ENCODE measurements at regions not wholly inside any gene's neighbourhood (a gene's known extent, or its start where the extent isn't known, plus 50 kb on each side); places are given as distances from the start of the nearest gene placed in this dataset.

- no peaks in the 10 kb centered on the region for H3K9me3 ChIP-seq
- DNase-seq (ENCODE audit: low spot score), result no peak
- H3K36me3 ChIP-seq, result no peaks in the 10 kb centered on the region
- H3K4me3 ChIP-seq, result no peak overlapping the region
- H3K27ac ChIP-seq, result no peak overlapping the region
- TF ChIP-seq, protein P1, sequence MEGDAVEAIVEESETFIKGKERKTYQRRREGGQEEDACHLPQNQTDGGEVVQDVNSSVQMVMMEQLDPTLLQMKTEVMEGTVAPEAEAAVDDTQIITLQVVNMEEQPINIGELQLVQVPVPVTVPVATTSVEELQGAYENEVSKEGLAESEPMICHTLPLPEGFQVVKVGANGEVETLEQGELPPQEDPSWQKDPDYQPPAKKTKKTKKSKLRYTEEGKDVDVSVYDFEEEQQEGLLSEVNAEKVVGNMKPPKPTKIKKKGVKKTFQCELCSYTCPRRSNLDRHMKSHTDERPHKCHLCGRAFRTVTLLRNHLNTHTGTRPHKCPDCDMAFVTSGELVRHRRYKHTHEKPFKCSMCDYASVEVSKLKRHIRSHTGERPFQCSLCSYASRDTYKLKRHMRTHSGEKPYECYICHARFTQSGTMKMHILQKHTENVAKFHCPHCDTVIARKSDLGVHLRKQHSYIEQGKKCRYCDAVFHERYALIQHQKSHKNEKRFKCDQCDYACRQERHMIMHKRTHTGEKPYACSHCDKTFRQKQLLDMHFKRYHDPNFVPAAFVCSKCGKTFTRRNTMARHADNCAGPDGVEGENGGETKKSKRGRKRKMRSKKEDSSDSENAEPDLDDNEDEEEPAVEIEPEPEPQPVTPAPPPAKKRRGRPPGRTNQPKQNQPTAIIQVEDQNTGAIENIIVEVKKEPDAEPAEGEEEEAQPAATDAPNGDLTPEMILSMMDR (IDR thresholded peaks at IDR 0.05), result no peak
- ATAC-seq (ENCODE audit: insufficient number of reproducible peaks, low FRiP score, low read depth), result no peak
- H3K4me1 ChIP-seq (ENCODE audit: control insufficient read depth in 1 of 2, low read depth in 2 of 2), result no peaks in the 10 kb centered on the region
- no peaks in the 10 kb centered on the region for H3K27me3 ChIP-seq (replicated peaks; ENCODE audit: insufficient read depth)
Measured at GRCh38 chr5:97425511-97425910, 242.5 kb upstream of the RIOK2 start.

DNA sequence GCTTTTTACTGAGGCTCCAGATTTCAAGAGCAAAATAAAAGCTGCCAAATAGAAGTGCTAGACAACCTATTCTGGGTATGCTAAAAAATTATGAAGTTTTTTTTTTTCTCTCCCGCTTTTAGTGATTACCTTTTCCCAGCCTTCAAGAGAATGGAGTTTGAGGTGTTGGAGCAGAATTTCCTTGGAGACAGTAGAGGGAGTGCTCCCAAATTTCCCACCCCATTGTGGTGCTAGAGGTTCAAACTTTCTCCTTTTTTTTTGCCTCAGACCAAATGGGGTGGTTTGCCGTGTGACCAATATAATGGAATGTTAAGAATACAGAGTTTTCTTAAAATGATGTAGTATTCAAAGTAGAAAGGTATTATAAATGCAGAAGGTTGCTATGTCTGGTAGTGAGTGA lies 244.2 kb upstream of the RIOK2 start:
- no peaks in the 10 kb centered on the region for H3K36me3 ChIP-seq
- H3K27ac ChIP-seq, result no peak overlapping the region
- ATAC-seq (ENCODE audit: insufficient number of reproducible peaks, low FRiP score, low read depth) (no peak), DNase-seq (ENCODE audit: low spot score) (no peak)
- TF ChIP-seq, protein P1 (IDR thresholded peaks at IDR 0.05), result no peak
- no peaks in the 10 kb centered on the region for H3K4me1 ChIP-seq (ENCODE audit: control insufficient read depth in 1 of 2, low read depth in 2 of 2)
- no peaks in the 10 kb centered on the region for H3K27me3 ChIP-seq (replicated peaks; ENCODE audit: insufficient read depth)
- no peaks in the 10 kb centered on the region for H3K9me3 ChIP-seq
- no peak overlapping the region for H3K4me3 ChIP-seq

DNA sequence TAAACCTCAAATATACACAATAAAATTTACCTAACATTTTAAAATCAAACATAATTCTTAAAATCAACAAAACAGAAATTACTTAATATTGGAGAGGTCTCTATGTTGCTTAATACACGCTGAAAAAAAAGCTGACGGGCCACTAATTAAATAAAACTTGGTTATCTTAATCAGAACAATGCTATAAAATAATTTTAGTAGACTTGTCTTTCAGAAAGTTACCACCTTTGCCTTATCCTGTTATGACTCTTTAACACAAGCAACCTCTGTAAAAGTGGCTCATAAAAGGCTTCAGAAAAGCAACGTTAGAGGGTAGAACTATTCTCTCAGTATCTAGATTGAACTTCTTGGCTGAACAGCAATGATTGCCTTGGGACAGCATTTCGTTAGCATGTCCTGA lies 251.0 kb upstream of the RIOK2 start:
- Histone ChIP-seq H3K36me3 (no peaks in the 10 kb centered on the region), H3K27ac (no peak overlapping the region), H3K4me1 (ENCODE audit: control insufficient read depth in 1 of 2, low read depth in 2 of 2) (no peaks in the 10 kb centered on the region), H3K9me3 (no peaks in the 10 kb centered on the region), H3K27me3 (replicated peaks; ENCODE audit: insufficient read depth) (no peaks in the 10 kb centered on the region), H3K4me3 (no peak overlapping the region)
- DNase-seq (ENCODE audit: low spot score) (no peak), ATAC-seq (ENCODE audit: insufficient number of reproducible peaks, low FRiP score, low read depth) (no peak)
- TF ChIP-seq, protein P1 (IDR thresholded peaks at IDR 0.05), result no peak

DNA sequence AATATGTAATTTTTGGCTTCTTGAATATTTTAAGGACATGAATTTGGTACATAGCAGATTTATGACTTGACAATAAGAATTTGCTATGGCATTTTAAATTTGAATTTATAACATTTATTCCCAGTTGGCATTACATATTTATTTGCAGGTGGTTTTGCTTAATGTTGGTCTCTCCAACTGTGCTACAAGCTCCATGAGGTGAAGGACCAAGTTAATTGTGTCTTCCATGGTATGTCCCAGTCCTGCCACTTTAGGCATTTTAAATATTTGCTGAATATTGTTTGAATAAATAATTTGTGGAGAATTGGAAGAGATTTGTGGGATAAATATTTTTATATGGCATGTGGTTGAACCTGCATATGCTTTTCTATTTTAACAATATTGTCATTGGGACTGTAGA lies 253.4 kb upstream of the RIOK2 start:
- H3K27me3 ChIP-seq (replicated peaks; ENCODE audit: insufficient read depth), result no peaks in the 10 kb centered on the region
- H3K27ac ChIP-seq, result no peak overlapping the region
- H3K4me1 ChIP-seq (ENCODE audit: control insufficient read depth in 1 of 2, low read depth in 2 of 2), result no peaks in the 10 kb centered on the region
- H3K36me3 ChIP-seq, result no peaks in the 10 kb centered on the region
- no peak for DNase-seq (ENCODE audit: low spot score)
- ATAC-seq (ENCODE audit: insufficient number of reproducible peaks, low FRiP score, low read depth), result no peak
- TF ChIP-seq, protein P1 (IDR thresholded peaks at IDR 0.05), result no peak
- H3K9me3 ChIP-seq, result no peaks in the 10 kb centered on the region
- no peak overlapping the region for H3K4me3 ChIP-seq

GRCh38 chr5:97443740-97444139 lies 260.7 kb upstream of the RIOK2 start:
- no peak overlapping the region for H3K4me3 ChIP-seq
- no peaks in the 10 kb centered on the region for H3K4me1 ChIP-seq (ENCODE audit: control insufficient read depth in 1 of 2, low read depth in 2 of 2)
- H3K27ac ChIP-seq, result no peak overlapping the region
- TF ChIP-seq, protein P1 (IDR thresholded peaks at IDR 0.05), result no peak
- no peaks in the 10 kb centered on the region for H3K27me3 ChIP-seq (replicated peaks; ENCODE audit: insufficient read depth)
- ATAC-seq (ENCODE audit: insufficient number of reproducible peaks, low FRiP score, low read depth), result no peak
- DNase-seq (ENCODE audit: low spot score), result no peak
- no peaks in the 10 kb centered on the region for H3K36me3 ChIP-seq
- peaks cover 5% of the 10 kb centered on the region for H3K9me3 ChIP-seq

All from thoracic aorta (tissue), 2 donors.